ENCODE measurements at regions not wholly inside any gene's neighbourhood (a gene's known extent, or its start where the extent isn't known, plus 50 kb on each side); places are given as distances from the start of the nearest gene placed in this dataset.

GRCh38 chr6:10093282-10093681, 321.6 kb downstream of the TFAP2A start:
- TF ChIP-seq EGR1 (IDR thresholded peaks at IDR 0.05) (no peak), EP300 (IDR thresholded peaks at IDR 0.05; ENCODE audit: borderline replicate concordance) (no peak), TAF1 (IDR thresholded peaks at IDR 0.05; ENCODE audit: low read depth) (no peak), TEAD4 (IDR thresholded peaks at IDR 0.05) (no peak), FOXM1 (IDR thresholded peaks at IDR 0.05; ENCODE audit: borderline replicate concordance, low read depth) (no peak), CEBPB (IDR thresholded peaks at IDR 0.05) (no peak), RAD21 (IDR thresholded peaks at IDR 0.05; ENCODE audit: low read depth) (no peak), USF1 (IDR thresholded peaks at IDR 0.05) (no peak)

- no peak for TF ChIP-seq TAF1 (IDR thresholded peaks at IDR 0.05; ENCODE audit: low read depth)
These were observed 330.5 kb downstream of the TFAP2A start for GRCh38 chr6:10084111-10084986.

- TF ChIP-seq TEAD4 (IDR thresholded peaks at IDR 0.05): no peak
- no peak for TF ChIP-seq MAX (IDR thresholded peaks at IDR 0.05)
- TF ChIP-seq TAF1 (IDR thresholded peaks at IDR 0.05; ENCODE audit: low read depth): no peak
- TF ChIP-seq RAD21 (IDR thresholded peaks at IDR 0.05; ENCODE audit: low read depth): no peak
- no peak for TF ChIP-seq CEBPB (IDR thresholded peaks at IDR 0.05)
- TF ChIP-seq ZBTB7A (IDR thresholded peaks at IDR 0.05; ENCODE audit: low read depth): no peak
- no peak for TF ChIP-seq EGR1 (IDR thresholded peaks at IDR 0.05)
- no peak for TF ChIP-seq USF1 (IDR thresholded peaks at IDR 0.05)
- no peak for TF ChIP-seq FOXM1 (IDR thresholded peaks at IDR 0.05; ENCODE audit: borderline replicate concordance, low read depth)
These were observed 332.5 kb downstream of the TFAP2A start for GRCh38 chr6:10082385-10082784.

- no peak for TF ChIP-seq CEBPB (IDR thresholded peaks at IDR 0.05)
These were observed 332.9 kb downstream of the TFAP2A start for GRCh38 chr6:10081957-10082356.

- TF ChIP-seq TAF1 (IDR thresholded peaks at IDR 0.05; ENCODE audit: low read depth) (no peak), TCF12 (IDR thresholded peaks at IDR 0.05; ENCODE audit: low read depth) (no peak), MAX (IDR thresholded peaks at IDR 0.05) (no peak), CREB1 (IDR thresholded peaks at IDR 0.05; ENCODE audit: low read depth) (no peak), CEBPB (IDR thresholded peaks at IDR 0.05) (no peak), USF1 (IDR thresholded peaks at IDR 0.05) (no peak), YY1 (IDR thresholded peaks at IDR 0.05; ENCODE audit: low read depth) (no peak), EP300 (IDR thresholded peaks at IDR 0.05; ENCODE audit: borderline replicate concordance) (no peak), TEAD4 (IDR thresholded peaks at IDR 0.05) (no peak), FOXM1 (IDR thresholded peaks at IDR 0.05; ENCODE audit: borderline replicate concordance, low read depth) (no peak), ZBTB7A (IDR thresholded peaks at IDR 0.05; ENCODE audit: low read depth) (no peak)
These were observed 333.8 kb downstream of the TFAP2A start for GRCh38 chr6:10081075-10081474.

DNA sequence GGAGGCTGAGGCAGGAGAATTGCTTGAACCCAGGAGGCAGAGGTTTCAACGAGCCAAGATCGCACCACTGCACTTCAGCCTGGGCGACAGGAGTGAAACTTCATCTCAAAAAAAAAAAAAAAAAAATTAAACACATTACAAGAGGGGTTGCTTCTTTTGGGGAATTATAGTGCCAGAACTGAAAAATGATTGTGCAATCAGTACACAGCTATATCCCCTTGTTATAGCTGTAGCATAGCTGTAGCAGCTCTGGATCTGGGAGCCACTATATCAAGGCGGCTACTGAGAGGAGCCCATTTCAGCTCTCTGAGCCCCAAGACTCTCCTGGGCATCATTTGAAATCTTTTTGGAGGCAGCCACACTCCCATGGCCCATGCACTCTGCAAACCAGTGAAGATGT, 334.3 kb downstream of the TFAP2A start:
- TF ChIP-seq TEAD4 (IDR thresholded peaks at IDR 0.05): no peak
- no peak for TF ChIP-seq EGR1 (IDR thresholded peaks at IDR 0.05)
- TF ChIP-seq, protein P1, sequence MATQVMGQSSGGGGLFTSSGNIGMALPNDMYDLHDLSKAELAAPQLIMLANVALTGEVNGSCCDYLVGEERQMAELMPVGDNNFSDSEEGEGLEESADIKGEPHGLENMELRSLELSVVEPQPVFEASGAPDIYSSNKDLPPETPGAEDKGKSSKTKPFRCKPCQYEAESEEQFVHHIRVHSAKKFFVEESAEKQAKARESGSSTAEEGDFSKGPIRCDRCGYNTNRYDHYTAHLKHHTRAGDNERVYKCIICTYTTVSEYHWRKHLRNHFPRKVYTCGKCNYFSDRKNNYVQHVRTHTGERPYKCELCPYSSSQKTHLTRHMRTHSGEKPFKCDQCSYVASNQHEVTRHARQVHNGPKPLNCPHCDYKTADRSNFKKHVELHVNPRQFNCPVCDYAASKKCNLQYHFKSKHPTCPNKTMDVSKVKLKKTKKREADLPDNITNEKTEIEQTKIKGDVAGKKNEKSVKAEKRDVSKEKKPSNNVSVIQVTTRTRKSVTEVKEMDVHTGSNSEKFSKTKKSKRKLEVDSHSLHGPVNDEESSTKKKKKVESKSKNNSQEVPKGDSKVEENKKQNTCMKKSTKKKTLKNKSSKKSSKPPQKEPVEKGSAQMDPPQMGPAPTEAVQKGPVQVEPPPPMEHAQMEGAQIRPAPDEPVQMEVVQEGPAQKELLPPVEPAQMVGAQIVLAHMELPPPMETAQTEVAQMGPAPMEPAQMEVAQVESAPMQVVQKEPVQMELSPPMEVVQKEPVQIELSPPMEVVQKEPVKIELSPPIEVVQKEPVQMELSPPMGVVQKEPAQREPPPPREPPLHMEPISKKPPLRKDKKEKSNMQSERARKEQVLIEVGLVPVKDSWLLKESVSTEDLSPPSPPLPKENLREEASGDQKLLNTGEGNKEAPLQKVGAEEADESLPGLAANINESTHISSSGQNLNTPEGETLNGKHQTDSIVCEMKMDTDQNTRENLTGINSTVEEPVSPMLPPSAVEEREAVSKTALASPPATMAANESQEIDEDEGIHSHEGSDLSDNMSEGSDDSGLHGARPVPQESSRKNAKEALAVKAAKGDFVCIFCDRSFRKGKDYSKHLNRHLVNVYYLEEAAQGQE (IDR thresholded peaks at IDR 0.05; ENCODE audit: low read depth): no peak
- no peak for TF ChIP-seq RAD21 (IDR thresholded peaks at IDR 0.05; ENCODE audit: low read depth)
- TF ChIP-seq TCF12 (IDR thresholded peaks at IDR 0.05; ENCODE audit: low read depth): no peak
- TF ChIP-seq NFIC (IDR thresholded peaks at IDR 0.05): no peak
- TF ChIP-seq CEBPB (IDR thresholded peaks at IDR 0.05): no peak
- TF ChIP-seq EP300 (IDR thresholded peaks at IDR 0.05; ENCODE audit: borderline replicate concordance): no peak
- TF ChIP-seq ZBTB7A (IDR thresholded peaks at IDR 0.05; ENCODE audit: low read depth): no peak
- TF ChIP-seq TAF1 (IDR thresholded peaks at IDR 0.05; ENCODE audit: low read depth): no peak
- no peak for TF ChIP-seq MAX (IDR thresholded peaks at IDR 0.05)

GRCh38 chr6:10078581-10078980, 336.3 kb downstream of the TFAP2A start:
- TF ChIP-seq FOXM1 (IDR thresholded peaks at IDR 0.05; ENCODE audit: borderline replicate concordance, low read depth) (no peak), TAF1 (IDR thresholded peaks at IDR 0.05; ENCODE audit: low read depth) (no peak), MAX (IDR thresholded peaks at IDR 0.05) (no peak), CREB1 (IDR thresholded peaks at IDR 0.05; ENCODE audit: low read depth) (no peak), CEBPB (IDR thresholded peaks at IDR 0.05) (no peak), USF1 (IDR thresholded peaks at IDR 0.05) (no peak), EGR1 (IDR thresholded peaks at IDR 0.05) (no peak), YY1 (IDR thresholded peaks at IDR 0.05; ENCODE audit: low read depth) (no peak), TEAD4 (IDR thresholded peaks at IDR 0.05) (no peak), TCF12 (IDR thresholded peaks at IDR 0.05; ENCODE audit: low read depth) (no peak)
- TF ChIP-seq, protein P1 (IDR thresholded peaks at IDR 0.05; ENCODE audit: low read depth): no peak

Measured in Ishikawa (cell line).